Psoas muscle (tissue), 7 donors: ENCODE measurements at regions not wholly inside any gene's neighbourhood (a gene's known extent, or its start where the extent isn't known, plus 50 kb on each side); places are given as distances from the start of the nearest gene placed in this dataset.
A peak's percentile ranks its signal among the peaks of the same experiment; 100 is the strongest.

Experiments
- ATAC-seq, 4 donors: fragments of 200-7000 bp; cut with Tn5 transposase; one replicate each; pipeline ENCODE4 v1.9.1; 2020; ENCODE audit warnings: moderate library complexity in 3 of 4, mild to moderate bottlenecking in 2 of 4
- DNase-seq, 2 donors: peaks; one replicate each; pipeline ENCODE4 v3.0.0-alpha.2; 2020
- H3K27ac ChIP-seq: fragments of 200-600 bp; one replicate; pipeline ENCODE4 v1.8.0; 2022
- H3K27me3 ChIP-seq, 3 donors: fragments of 200-600 bp in 1 of 3; one replicate each; pipeline versions ENCODE4 v1.6.1 to v1.8.0; 2013 to 2022; ENCODE audit warnings: low read length in 2 of 3, mild to moderate bottlenecking in 2 of 3, moderate library complexity in 1 of 3; ENCODE audit not compliant: insufficient read depth in 3 of 3
- H3K36me3 ChIP-seq, 2 donors: fragments of 200-600 bp in 1 of 2; one replicate each; pipeline versions ENCODE4 v1.6.1 to v1.8.0; 2013 to 2022; ENCODE audit warnings: low read depth in 1 of 2, mild to moderate bottlenecking in 1 of 2, moderate library complexity in 1 of 2; ENCODE audit not compliant: insufficient read depth in 1 of 2
- H3K4me1 ChIP-seq: fragments of 200-600 bp; one replicate; pipeline ENCODE4 v1.8.0; 2022
- H3K4me3 ChIP-seq: fragments of 200-600 bp; one replicate; pipeline ENCODE4 v1.8.0; 2022; ENCODE audit warnings: mild to moderate bottlenecking
- H3K9me3 ChIP-seq: fragments of 200-600 bp; one replicate; pipeline ENCODE4 v1.8.0; 2022
- WGBS, 3 donors: extraction: QIAGEN DNeasy Blood & Tissue Kit; methylation state at CpG; one replicate each; pipeline versions ENCODE4 v1.1.6 to v1.1.7; 2013; 5-methylcytosine and 5-hydroxymethylcytosine counted together
- intact Hi-C, 2 donors: fragments of 100-400 bp; cut with DNase I; formaldehyde crosslinking; loops; one replicate each; pipeline versions ENCODE4 v1.11.0 to v1.14.2; 2022
- TF ChIP-seq, protein P1 (sequence below): fragments of 200-600 bp; IDR thresholded peaks from one replicate; pipeline ENCODE4 v1.8.0; 2022; ENCODE audit warnings: antibody characterized with exemption
- donor health status: healthy with polysubstance abuse.
- donor health status: DM: no; HTN: no; CAD: no; lungs with moderate emphysema.
- donor health status: Bipolar disorder and iron deficiency.
- donor health status: healthy.
- donor health status: DM: yes; HTN: yes; CAD: no.
- donor health status: DM: no; HTN: no; CAD: no.
- donor health status: DM: yes; HTN: yes; CAD: no.

DNA sequence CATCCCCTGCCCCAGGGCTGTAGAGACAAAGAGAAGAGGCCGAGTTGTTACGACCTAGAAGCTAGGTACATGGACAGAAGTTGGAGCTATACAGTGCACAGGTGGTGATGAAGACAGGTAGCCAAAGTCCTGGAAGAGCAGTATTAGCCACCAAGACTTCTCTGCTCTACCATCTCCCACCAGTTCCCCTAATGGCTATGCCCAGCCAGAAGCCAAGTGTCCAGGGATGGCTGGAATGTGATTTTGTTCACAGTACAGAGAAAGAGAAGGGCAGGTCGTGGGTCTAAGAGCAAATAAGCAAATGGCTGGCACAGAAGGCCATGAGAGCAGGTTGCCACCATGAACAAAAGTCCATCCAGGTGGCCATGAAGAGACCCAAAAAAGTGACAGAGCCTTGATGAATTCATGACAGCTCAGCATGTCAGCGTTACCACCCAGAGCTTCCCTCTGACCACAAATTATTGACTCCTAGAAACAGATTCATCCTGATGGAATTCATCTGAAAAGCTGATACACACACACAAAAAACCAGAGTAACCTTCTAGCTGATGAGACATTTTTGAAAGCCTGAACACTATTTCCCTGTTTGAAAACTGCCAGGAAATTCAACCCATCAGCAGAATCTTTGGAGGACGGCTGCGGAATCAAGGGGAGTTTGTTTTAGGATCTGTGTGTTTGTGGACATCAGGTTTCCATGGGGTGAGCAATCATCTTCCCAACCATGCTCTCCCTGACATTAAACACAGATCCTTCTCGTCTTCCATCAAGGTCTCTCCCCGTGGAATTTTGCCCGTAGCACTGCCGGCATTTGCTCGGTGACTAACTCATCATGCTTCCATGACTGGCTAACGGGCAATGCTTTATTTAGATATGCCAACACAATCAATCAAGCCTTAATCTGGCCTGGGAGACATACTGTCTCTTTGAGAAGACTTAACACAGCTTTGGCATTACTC, 906.7 kb upstream of the AUTS2 start:
- WGBS, 3 donors, result 51 to 79% (median 62%) methylated on average over 12 of the region's 12 CpGs
- Histone ChIP-seq H3K36me3 (no peaks in the 10 kb centered on the region), H3K27me3 (no peaks in the 10 kb centered on the region), H3K4me3 (no peak overlapping the region), H3K4me1 (no peaks in the 10 kb centered on the region), H3K27ac (peak overlapping the region; percentile 10), H3K9me3 (no peaks in the 10 kb centered on the region)
- TF ChIP-seq, protein P1, sequence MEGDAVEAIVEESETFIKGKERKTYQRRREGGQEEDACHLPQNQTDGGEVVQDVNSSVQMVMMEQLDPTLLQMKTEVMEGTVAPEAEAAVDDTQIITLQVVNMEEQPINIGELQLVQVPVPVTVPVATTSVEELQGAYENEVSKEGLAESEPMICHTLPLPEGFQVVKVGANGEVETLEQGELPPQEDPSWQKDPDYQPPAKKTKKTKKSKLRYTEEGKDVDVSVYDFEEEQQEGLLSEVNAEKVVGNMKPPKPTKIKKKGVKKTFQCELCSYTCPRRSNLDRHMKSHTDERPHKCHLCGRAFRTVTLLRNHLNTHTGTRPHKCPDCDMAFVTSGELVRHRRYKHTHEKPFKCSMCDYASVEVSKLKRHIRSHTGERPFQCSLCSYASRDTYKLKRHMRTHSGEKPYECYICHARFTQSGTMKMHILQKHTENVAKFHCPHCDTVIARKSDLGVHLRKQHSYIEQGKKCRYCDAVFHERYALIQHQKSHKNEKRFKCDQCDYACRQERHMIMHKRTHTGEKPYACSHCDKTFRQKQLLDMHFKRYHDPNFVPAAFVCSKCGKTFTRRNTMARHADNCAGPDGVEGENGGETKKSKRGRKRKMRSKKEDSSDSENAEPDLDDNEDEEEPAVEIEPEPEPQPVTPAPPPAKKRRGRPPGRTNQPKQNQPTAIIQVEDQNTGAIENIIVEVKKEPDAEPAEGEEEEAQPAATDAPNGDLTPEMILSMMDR, result no peak
- ATAC-seq (peak; percentile 92 to 98 (median 96)), DNase-seq (peak; percentile 44 to 59)
- intact Hi-C loops, result no loop called here

DNA sequence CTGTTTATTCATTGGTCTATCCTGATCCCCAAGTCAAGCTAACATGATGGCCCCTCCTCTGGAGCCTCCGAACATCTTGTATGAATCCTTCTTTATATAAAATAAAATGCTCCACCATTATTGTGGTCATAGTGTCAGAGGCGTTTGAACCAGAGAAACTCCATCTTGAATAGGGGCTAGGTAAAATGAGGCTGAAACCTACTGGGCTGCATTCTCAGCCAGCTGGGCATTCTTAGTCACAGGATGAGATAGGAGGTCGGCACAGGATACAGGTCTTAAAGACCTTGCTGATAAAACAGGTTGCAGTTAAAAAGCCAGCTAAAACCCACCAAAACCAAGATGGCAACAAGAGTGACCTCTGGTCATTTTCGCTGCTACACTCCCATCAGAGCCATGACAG, 905.8 kb upstream of the AUTS2 start:
- TF ChIP-seq, protein P1, result no peak
- Histone ChIP-seq H3K27ac (no peak overlapping the region), H3K9me3 (no peaks in the 10 kb centered on the region), H3K4me3 (no peak overlapping the region), H3K27me3 (no peaks in the 10 kb centered on the region), H3K4me1 (no peaks in the 10 kb centered on the region), H3K36me3 (no peaks in the 10 kb centered on the region)
- intact Hi-C loops, result no loop called here
- DNase-seq (no peak), ATAC-seq (no peak)
- WGBS, 3 donors, result 91 to 94% (median 91%) methylated on average over 4 of the region's 4 CpGs

DNA sequence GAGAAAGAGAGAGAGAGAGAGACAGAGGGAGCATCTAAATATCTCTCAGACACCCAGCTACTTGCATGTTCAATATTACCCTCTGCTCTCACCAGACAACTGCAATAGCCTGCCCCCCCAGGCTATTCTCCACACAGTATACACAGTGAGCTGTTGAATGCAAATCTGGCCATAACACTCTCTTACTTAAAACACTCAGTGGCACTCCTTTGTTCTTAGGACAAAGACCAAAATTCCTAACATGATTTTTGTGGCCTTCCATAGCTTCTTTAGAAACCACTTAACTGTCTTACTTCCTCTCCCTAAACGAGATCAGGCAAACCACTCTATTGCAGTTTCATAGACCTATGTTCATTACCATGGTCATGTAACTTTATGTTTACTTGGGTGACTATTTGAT, 903.6 kb upstream of the AUTS2 start:
- intact Hi-C loops, result no loop called here

DNA sequence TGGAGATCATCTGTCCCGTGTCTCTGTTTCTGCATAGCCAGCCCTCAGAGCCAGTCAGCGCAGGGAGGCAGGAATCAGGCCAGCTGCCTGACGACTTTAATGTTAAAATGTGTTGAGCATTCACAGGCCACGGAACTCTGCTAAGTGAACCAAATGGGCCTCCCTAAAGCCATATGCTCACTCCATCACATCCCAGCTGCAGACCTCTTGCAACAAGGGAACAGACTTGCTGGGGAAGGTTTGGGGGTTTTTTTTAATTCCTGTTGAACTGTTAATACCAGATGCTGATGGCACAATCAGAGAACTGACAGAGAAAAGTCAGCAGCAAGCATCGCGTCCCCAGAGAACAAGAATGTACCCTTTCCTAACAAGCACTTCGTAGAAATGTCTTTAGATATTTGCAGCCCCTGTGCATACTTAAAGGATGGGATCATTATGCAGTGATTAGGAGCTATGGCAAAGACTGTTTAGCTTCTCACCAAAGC, 900.4 kb upstream of the AUTS2 start:
- H3K9me3 ChIP-seq, result no peaks in the 10 kb centered on the region
- ATAC-seq (no peak), DNase-seq (no peak)
- no peaks in the 10 kb centered on the region for H3K27me3 ChIP-seq
- no peaks in the 10 kb centered on the region for H3K36me3 ChIP-seq
- no peaks in the 10 kb centered on the region for H3K4me1 ChIP-seq
- intact Hi-C loops, result no loop called here
- TF ChIP-seq, protein P1, result no peak
- no peak overlapping the region for H3K27ac ChIP-seq
- no peak overlapping the region for H3K4me3 ChIP-seq
- WGBS, 3 donors, result 44 to 49% (median 45%) methylated on average over 7 of the region's 7 CpGs

More for the DNA sequence above, 903.6 kb upstream of the AUTS2 start:
- no peaks in the 10 kb centered on the region for H3K27me3 ChIP-seq
- WGBS, 3 donors, result 48 to 64% (median 61%) methylated on average over 1 of the region's 1 CpG
- H3K4me1 ChIP-seq, result no peaks in the 10 kb centered on the region
- no peak overlapping the region for H3K27ac ChIP-seq
- ATAC-seq, result no peak
- no peak for DNase-seq
- TF ChIP-seq, protein P1, result no peak
- H3K36me3 ChIP-seq, result no peaks in the 10 kb centered on the region
- H3K4me3 ChIP-seq, result no peak overlapping the region
- no peaks in the 10 kb centered on the region for H3K9me3 ChIP-seq
